OCI-LY7 (cell line): ENCODE measurements at regions not wholly inside any gene's neighbourhood (a gene's known extent, or its start where the extent isn't known, plus 50 kb on each side); places are given as distances from the start of the nearest gene placed in this dataset.

Experiments
- EZH2phosphoT487 ChIP-seq: fragments of 200-600 bp; sonication (generic); IDR thresholded peaks from 2 replicates; pipeline ENCODE4 v1.6.1; 2018; ENCODE audit warnings: low read depth, borderline replicate concordance, mild to moderate bottlenecking, mixed run types, antibody characterized with exemption, low read length, moderate library complexity, mixed read lengths
- TF ChIP-seq, protein P1 (sequence below): fragments of 200-600 bp; sonication (generic); conservative IDR thresholded peaks from 2 replicates; pipeline ENCODE4 v1.5.1; 2014; ENCODE audit warnings: mild to moderate bottlenecking, antibody characterized with exemption, low read length, moderate library complexity, mixed read lengths

DNA sequence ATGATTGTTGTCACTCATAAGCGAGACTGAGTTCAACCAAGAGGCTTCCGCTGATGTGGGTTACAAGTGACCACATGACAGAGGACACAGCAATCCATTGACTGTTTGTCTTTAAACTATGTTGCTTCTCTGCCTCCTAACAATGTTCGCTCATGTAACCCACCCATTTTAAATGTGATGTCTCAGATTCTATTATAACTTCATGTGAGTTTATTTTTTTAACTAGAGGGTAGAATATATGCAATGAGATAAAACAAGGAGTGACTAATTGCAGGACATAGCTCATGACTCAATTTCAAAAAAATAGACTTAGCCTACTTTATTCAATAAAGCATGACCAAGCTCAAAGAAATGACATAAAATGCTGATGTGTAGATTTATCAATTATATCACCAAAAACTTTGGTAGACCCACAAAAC lies 119.2 kb upstream of the SASH1 start:
- TF ChIP-seq, protein P1, sequence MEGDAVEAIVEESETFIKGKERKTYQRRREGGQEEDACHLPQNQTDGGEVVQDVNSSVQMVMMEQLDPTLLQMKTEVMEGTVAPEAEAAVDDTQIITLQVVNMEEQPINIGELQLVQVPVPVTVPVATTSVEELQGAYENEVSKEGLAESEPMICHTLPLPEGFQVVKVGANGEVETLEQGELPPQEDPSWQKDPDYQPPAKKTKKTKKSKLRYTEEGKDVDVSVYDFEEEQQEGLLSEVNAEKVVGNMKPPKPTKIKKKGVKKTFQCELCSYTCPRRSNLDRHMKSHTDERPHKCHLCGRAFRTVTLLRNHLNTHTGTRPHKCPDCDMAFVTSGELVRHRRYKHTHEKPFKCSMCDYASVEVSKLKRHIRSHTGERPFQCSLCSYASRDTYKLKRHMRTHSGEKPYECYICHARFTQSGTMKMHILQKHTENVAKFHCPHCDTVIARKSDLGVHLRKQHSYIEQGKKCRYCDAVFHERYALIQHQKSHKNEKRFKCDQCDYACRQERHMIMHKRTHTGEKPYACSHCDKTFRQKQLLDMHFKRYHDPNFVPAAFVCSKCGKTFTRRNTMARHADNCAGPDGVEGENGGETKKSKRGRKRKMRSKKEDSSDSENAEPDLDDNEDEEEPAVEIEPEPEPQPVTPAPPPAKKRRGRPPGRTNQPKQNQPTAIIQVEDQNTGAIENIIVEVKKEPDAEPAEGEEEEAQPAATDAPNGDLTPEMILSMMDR = no peak
- no peak for TF ChIP-seq EZH2phosphoT487
